Stomach (tissue), 8 donors: ENCODE measurements at regions not wholly inside any gene's neighbourhood (a gene's known extent, or its start where the extent isn't known, plus 50 kb on each side); places are given as distances from the start of the nearest gene placed in this dataset.
"Not testable (repeated sequence)": the region's sequence is repeated elsewhere in the genome, so short reads cannot be mapped to it uniquely, and the experiment has no call there.

Experiments used
- DNase-seq, 2 donors: peaks; one replicate each; pipeline versions ENCODE4 v3.0.0 to v3.0.0-alpha.2; 2013 to 2019
- H3K27ac ChIP-seq, 5 donors: fragments of 200-600 bp in 4 of 5; sonication (generic) in 4 of 5; one replicate each; pipeline ENCODE4 v1.5.1; 2013 to 2019; ENCODE audit warnings: mild to moderate bottlenecking in 1 of 5, moderate library complexity in 1 of 5
- H3K27me3 ChIP-seq, 3 donors: fragments of 200-600 bp; sonication (generic); one replicate each; pipeline ENCODE4 v1.5.1; 2017 to 2019; ENCODE audit warnings: mixed run types in 1 of 3
- H3K36me3 ChIP-seq, 4 donors: fragments of 200-600 bp; sonication (generic); 1 replicate in 3 of 4; 2 replicates in 1 of 4; pipeline ENCODE4 v1.5.1; 2016 to 2019
- H3K4me1 ChIP-seq, 4 donors: fragments of 200-600 bp; sonication (generic); one replicate each; pipeline ENCODE4 v1.5.1; 2016 to 2019
- H3K4me3 ChIP-seq, 4 donors: fragments of 200-600 bp; sonication (generic) in 3 of 4; one replicate each; pipeline ENCODE4 v1.5.1; 2016 to 2019; ENCODE audit warnings: mild to moderate bottlenecking in 1 of 4
- H3K9me3 ChIP-seq, 4 donors: fragments of 200-600 bp; sonication (generic); one replicate each; pipeline ENCODE4 v1.5.1; 2016 to 2019
- CTCF ChIP-seq, 7 experiments: fragments of 450-650 bp in 4 of 7; fragments of 200-600 bp in 3 of 7; sonication (generic) in 3 of 7; IDR thresholded peaks; one replicate each; pipeline ENCODE4 v1.5.1; 2016 to 2019; ENCODE audit warnings: antibody characterized with exemption in 7 of 7, control low read depth in 2 of 7, mild to moderate bottlenecking in 1 of 7
- EP300 ChIP-seq: sonication (generic); formaldehyde crosslinking; IDR thresholded peaks from one replicate; pipeline ENCODE4 v1.6.1; 2017; ENCODE audit warnings: antibody characterized with exemption
- POLR2A ChIP-seq, 4 donors: fragments of 450-650 bp; IDR thresholded peaks; one replicate each; pipeline ENCODE4 v1.6.1; 2016; ENCODE audit warnings: antibody characterized with exemption in 4 of 4, control low read depth in 2 of 4, mild to moderate bottlenecking in 1 of 4, moderate library complexity in 1 of 4
- POLR2AphosphoS5 ChIP-seq, 3 donors: sonication (generic); formaldehyde crosslinking; IDR thresholded peaks; one replicate each; pipeline ENCODE4 v1.6.1; 2016; ENCODE audit warnings: antibody characterized with exemption in 3 of 3
- WGBS, 5 donors: extraction: QIAGEN DNeasy Blood & Tissue Kit in 3 of 5; methylation state at CpG; one replicate each; pipeline versions ENCODE4 v1.1.5 to v1.1.7; 2013 to 2018; 5-methylcytosine and 5-hydroxymethylcytosine counted together
- intact Hi-C: fragments of 100-400 bp; cut with DNase I; formaldehyde crosslinking; loops from one replicate; pipeline ENCODE4 v1.15.1; 2023; ENCODE audit warnings: low total_unique reads
- donor health status: healthy with polysubstance abuse.
- donor health status: Bipolar disorder and iron deficiency.
- donor health status: healthy.

GRCh38 chr4:57734104-57734670, 624.0 kb upstream of the IGFBP7 start:
- Histone ChIP-seq H3K27me3 (no peaks in the 10 kb centered on the region), H3K9me3 (no peaks in the 10 kb centered on the region), H3K4me3 (no peak overlapping the region), H3K36me3 (no peaks in the 10 kb centered on the region), H3K27ac (no peak overlapping the region), H3K4me1 (peaks cover 0 to 3% (median 0%) of the 10 kb centered on the region in 4 donors)
- WGBS, 5 donors, result 48 to 60% (median 51%) methylated on average over 4 of the region's 4 CpGs
- peak in 1 of 2 donors; percentile 1 for DNase-seq
- no peak for TF ChIP-seq POLR2A (IDR thresholded peaks at IDR 0.05)
- no peak for TF ChIP-seq EP300
- no peak for TF ChIP-seq POLR2AphosphoS5 (IDR thresholded peaks at IDR 0.05)
- TF ChIP-seq CTCF (IDR thresholded peaks at IDR 0.05), result no peak
- intact Hi-C loops, result no loop called here

- H3K4me1 ChIP-seq, H3K9me3 ChIP-seq, H3K36me3 ChIP-seq, H3K4me3 ChIP-seq, intact Hi-C loops, H3K27ac ChIP-seq, H3K27me3 ChIP-seq, DNase-seq: not testable (repeated sequence)
- WGBS, 5 donors, result 85 to 90% (median 88%) methylated on average over 24 to 33 of the region's 33 CpGs
These were observed 619.8 kb upstream of the IGFBP7 start for GRCh38 chr4:57729775-57730570.

- no peaks in the 10 kb centered on the region for H3K27me3 ChIP-seq
- no peak for DNase-seq
- no peaks in the 10 kb centered on the region for H3K4me1 ChIP-seq
- TF ChIP-seq POLR2A (IDR thresholded peaks at IDR 0.05) (no peak), POLR2AphosphoS5 (IDR thresholded peaks at IDR 0.05) (no peak), EP300 (no peak), CTCF (IDR thresholded peaks at IDR 0.05) (no peak)
- no peak overlapping the region for H3K27ac ChIP-seq
- WGBS, 5 donors, result 63 to 85% (median 77%) methylated on average over 2 of the region's 2 CpGs
- no peaks in the 10 kb centered on the region for H3K36me3 ChIP-seq
- H3K9me3 ChIP-seq, result no peaks in the 10 kb centered on the region
- no peak overlapping the region for H3K4me3 ChIP-seq
- intact Hi-C loops, result no loop called here
These were observed 616.0 kb upstream of the IGFBP7 start for GRCh38 chr4:57726154-57726553.

GRCh38 chr4:57719456-57719855, 609.3 kb upstream of the IGFBP7 start:
- 44 to 75% (median 59%) methylated on average over 2 of the region's 2 CpGs for WGBS, 5 donors

GRCh38 chr4:57714313-57714712, 604.1 kb upstream of the IGFBP7 start:
- H3K4me1 ChIP-seq, intact Hi-C loops, H3K4me3 ChIP-seq, H3K27ac ChIP-seq, H3K36me3 ChIP-seq, H3K27me3 ChIP-seq, DNase-seq, H3K9me3 ChIP-seq: not testable (repeated sequence)
- WGBS, 5 donors, result 81 to 96% (median 88%) methylated on average over 9 to 10 of the region's 10 CpGs

More at GRCh38 chr4:57719456-57719855, 609.3 kb upstream of the IGFBP7 start:
- Histone ChIP-seq H3K4me3 (no peak overlapping the region), H3K27me3 (no peaks in the 10 kb centered on the region), H3K36me3 (no peaks in the 10 kb centered on the region), H3K27ac (no peak overlapping the region), H3K4me1 (no peaks in the 10 kb centered on the region), H3K9me3 (peaks cover 0 to under 1% (median 0%) of the 10 kb centered on the region in 4 donors)
- no peak for DNase-seq
- no peak for TF ChIP-seq EP300
- no peak for TF ChIP-seq POLR2A (IDR thresholded peaks at IDR 0.05)
- TF ChIP-seq CTCF (IDR thresholded peaks at IDR 0.05), result no peak
- TF ChIP-seq POLR2AphosphoS5 (IDR thresholded peaks at IDR 0.05), result no peak
- intact Hi-C loops, result no loop called here
